GM12892 (cell line): ENCODE measurements at regions not wholly inside any gene's neighbourhood (a gene's known extent, or its start where the extent isn't known, plus 50 kb on each side); places are given as distances from the start of the nearest gene placed in this dataset.

Experiments used
- DNase-seq: peaks from one replicate; pipeline ENCODE4 v3.0.0; 2011; ENCODE audit not compliant: insufficient read length
- FAIRE-seq: peaks from 2 replicates; lab custom pipeline; 2011; peaks lifted over from hg19 to GRCh38; lab: Jason Lieb, UNC
- POLR2A ChIP-seq: IDR thresholded peaks from 2 replicates; pipeline ENCODE4 v1.6.1; 2011; ENCODE audit warnings: low read depth, low read length, control low read depth
- POLR2AphosphoS5 ChIP-seq: IDR thresholded peaks from 2 replicates; pipeline ENCODE4 v1.6.1; 2011; ENCODE audit warnings: low read depth, low read length, control low read depth
- TAF1 ChIP-seq: IDR thresholded peaks from 2 replicates; pipeline ENCODE4 v1.6.1; 2011; ENCODE audit warnings: low read depth, mild to moderate bottlenecking, control low read depth, low read length, borderline replicate concordance

DNA sequence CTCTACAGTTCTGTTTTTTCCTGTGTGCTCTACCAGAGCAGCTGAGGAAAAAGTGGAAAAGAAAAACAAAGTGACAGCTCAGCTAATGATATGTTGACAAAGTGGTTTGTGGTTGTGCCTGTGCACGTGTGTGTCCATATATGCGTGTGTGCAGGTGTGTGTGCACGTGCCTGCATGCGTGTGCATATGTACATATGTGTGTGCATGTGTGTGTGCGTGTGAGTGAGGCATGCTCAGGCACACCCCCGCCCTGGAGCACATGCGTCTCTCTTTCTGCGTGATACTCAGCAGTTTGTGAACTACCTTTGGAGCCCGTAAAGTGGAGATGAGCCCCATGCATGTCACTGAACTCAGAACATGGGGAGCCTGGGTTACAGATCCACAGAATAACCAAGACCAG lies 84.5 kb upstream of the GPR26 start:
- TF ChIP-seq POLR2AphosphoS5: no peak
- TF ChIP-seq POLR2A: no peak
- no peak for TF ChIP-seq TAF1
- no peak for FAIRE-seq
- DNase-seq: no peak

- no peak for TF ChIP-seq POLR2AphosphoS5
- TF ChIP-seq TAF1: no peak
- no peak for TF ChIP-seq POLR2A
- DNase-seq (peak; percentile 58), FAIRE-seq (peak; percentile 85)
Observed at GRCh38 chr10:123582084-123582989, 83.8 kb upstream of the GPR26 start.

DNA sequence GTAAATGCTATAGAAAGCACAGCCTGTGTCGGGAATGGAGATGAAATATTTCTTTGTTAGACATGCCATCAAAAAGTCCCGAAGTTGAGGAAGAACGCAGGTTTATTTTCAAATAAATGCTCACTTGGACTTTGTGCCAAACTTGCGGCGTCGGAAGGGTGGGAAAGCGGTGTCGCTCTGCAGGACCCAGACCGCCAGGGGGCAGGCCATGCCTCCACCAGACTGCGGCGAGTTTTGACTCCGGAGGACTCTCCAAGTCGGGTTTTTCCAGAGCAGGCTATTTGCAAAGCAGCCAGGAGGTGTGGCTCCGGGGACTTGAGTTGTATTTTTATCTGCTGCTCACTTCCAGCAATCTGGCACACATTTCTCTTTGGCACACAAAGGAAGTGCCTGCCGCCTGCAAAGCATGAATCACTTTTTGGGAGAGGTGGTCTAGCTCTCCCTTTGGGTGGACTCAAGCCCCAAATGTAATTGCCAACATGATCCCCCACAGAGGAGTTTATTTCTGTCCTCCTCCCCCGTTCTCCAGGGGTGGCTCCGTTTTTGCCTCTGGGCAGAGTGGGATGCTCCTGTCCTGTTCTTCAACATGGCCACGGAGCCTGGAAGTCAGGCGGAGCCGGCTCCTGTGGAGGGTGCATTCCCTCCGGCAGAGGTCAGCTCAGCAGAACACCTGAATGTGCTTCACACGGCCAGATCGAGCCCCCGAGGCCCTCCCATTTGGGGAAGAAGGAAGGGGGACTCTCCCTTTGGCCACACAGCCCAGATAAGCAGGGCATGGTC lies 82.3 kb upstream of the GPR26 start:
- DNase-seq (peak; percentile 54), FAIRE-seq (peak; percentile 81)
- TF ChIP-seq POLR2AphosphoS5 (no peak), POLR2A (no peak), TAF1 (no peak)

- TF ChIP-seq POLR2AphosphoS5: no peak
- no peak for TF ChIP-seq TAF1
- no peak for TF ChIP-seq POLR2A
- DNase-seq (no peak), FAIRE-seq (no peak)
Observed at GRCh38 chr10:123584419-123584775, 81.8 kb upstream of the GPR26 start.

GRCh38 chr10:123585477-123586445 lies 80.4 kb upstream of the GPR26 start:
- no peak for FAIRE-seq
- TF ChIP-seq TAF1 (no peak), POLR2A (no peak), POLR2AphosphoS5 (no peak)
- no peak for DNase-seq

DNA sequence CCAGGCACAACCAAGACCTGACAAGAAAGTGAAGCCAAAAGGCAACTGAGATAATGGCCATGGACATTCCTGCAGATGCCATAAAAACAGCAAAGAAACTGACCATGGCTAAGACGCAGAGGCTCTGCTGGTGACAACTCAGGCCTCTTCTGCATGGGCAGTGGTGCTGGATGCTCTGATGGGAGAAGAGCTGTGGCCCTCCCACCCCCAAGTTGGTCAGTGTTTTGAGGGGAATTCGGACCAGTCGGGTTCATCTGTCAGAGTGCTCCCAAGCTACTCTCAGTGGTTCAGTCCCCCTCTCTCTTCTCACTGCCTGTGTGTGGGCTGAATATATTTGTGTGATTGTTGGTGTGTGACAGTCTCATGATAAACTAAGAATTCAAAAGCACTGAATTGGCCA lies 79.0 kb upstream of the GPR26 start:
- no peak for FAIRE-seq
- TF ChIP-seq POLR2AphosphoS5: no peak
- no peak for TF ChIP-seq TAF1
- TF ChIP-seq POLR2A: no peak
- DNase-seq: no peak

DNA sequence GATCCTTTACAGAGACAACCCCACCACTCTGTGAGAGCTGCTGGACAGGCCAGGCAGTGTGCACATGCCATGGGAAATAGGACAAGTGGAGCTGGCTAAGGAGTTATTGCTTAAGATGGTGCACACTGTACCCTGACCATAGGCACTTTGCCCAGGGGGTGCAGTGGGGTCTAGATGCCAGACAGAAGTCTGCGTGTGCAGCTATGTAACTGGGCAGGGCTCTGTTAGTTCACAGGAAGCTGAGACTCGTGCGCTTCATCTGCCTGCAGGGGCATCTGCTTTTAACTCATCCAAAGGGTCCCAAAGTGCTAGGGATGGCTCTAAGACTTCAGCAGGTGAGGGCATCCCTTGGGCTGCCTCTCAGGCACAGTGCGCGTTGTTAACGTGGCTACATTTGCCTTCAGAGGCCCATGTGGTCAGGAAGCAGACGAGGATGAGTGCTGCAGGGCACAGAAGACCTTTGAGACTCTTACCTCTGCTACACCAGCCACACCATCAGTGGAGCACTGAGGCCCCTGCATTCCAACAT lies 77.7 kb upstream of the GPR26 start:
- no peak for FAIRE-seq
- no peak for TF ChIP-seq POLR2AphosphoS5
- TF ChIP-seq POLR2A: no peak
- TF ChIP-seq TAF1: no peak
- DNase-seq: no peak

- FAIRE-seq (no peak), DNase-seq (no peak)
Observed at GRCh38 chr10:123595661-123596060, 70.5 kb upstream of the GPR26 start.

GRCh38 chr10:123597676-123598075 lies 68.5 kb upstream of the GPR26 start:
- no peak for DNase-seq
- FAIRE-seq: no peak
- TF ChIP-seq TAF1 (no peak), POLR2AphosphoS5 (no peak), POLR2A (no peak)

More at GRCh38 chr10:123595661-123596060, 70.5 kb upstream of the GPR26 start:
- no peak for TF ChIP-seq POLR2A

DNA sequence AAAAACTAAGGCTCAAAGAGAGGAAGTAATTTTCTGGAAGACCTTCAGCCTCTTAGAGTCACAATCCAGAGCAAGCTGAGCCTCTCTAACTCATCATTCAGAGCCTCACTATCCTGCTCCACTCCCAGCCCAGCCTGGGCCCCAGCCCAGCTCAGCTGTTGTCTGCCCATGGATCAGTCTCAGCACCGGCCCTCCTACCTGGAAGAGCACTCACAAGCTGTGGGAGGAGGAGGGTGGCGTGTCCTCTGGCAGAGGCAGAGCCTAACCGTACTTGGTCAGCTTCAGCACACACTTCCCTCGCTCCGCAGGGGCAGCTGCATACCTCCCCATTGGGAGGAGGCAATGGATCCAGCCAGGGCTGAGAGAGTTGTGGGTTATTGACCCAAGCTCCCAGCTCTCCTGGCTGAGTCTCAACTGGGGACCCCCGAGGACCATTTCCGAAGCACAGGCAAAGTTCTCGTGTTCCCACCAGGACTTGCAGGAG lies 66.7 kb upstream of the GPR26 start:
- FAIRE-seq: no peak
- no peak for DNase-seq
- TF ChIP-seq TAF1: no peak
- TF ChIP-seq POLR2AphosphoS5: no peak
- no peak for TF ChIP-seq POLR2A
